H9 (cell line): ENCODE measurements at regions not wholly inside any gene's neighbourhood (a gene's known extent, or its start where the extent isn't known, plus 50 kb on each side); places are given as distances from the start of the nearest gene placed in this dataset.

Source experiments
- DNase-seq: peaks from one replicate; pipeline ENCODE4 v3.0.0-alpha.2; 2017
- H2AFZ ChIP-seq: one replicate; pipeline ENCODE4 v1.6.1; 2013; ENCODE audit warnings: mild to moderate bottlenecking, low read length, control low read depth, moderate library complexity
- H2AK5ac ChIP-seq: 2 replicates; pipeline ENCODE4 v1.6.1; 2013; ENCODE audit warnings: low read length, control low read depth, mixed read lengths; ENCODE audit not compliant: insufficient read length
- H2BK120ac ChIP-seq: one replicate; pipeline ENCODE4 v1.6.1; 2013; ENCODE audit warnings: low read depth, mild to moderate bottlenecking, low read length, control low read depth, inconsistent platforms; ENCODE audit not compliant: poor library complexity, severe bottlenecking
- H2BK12ac ChIP-seq: 2 replicates; pipeline ENCODE4 v1.6.1; 2013; ENCODE audit warnings: low read length, control low read depth, mixed read lengths, low read depth; ENCODE audit not compliant: insufficient read length
- H2BK15ac ChIP-seq: 2 replicates; pipeline ENCODE4 v1.6.1; 2013; ENCODE audit warnings: low read depth, low read length, control low read depth
- H2BK20ac ChIP-seq: one replicate; pipeline ENCODE4 v1.6.1; 2013; ENCODE audit warnings: low read depth, mild to moderate bottlenecking, low read length, control low read depth, inconsistent platforms; ENCODE audit not compliant: poor library complexity, severe bottlenecking
- H2BK5ac ChIP-seq: 2 replicates; pipeline ENCODE4 v1.6.1; 2013; ENCODE audit warnings: low read length, control low read depth, mixed read lengths; ENCODE audit not compliant: insufficient read length
- H3K14ac ChIP-seq: 2 replicates; pipeline ENCODE4 v1.6.1; 2013; ENCODE audit warnings: low read length, control low read depth; ENCODE audit not compliant: insufficient read depth
- H3K18ac ChIP-seq: 2 replicates; pipeline ENCODE4 v1.6.1; 2013; ENCODE audit warnings: low read depth, mild to moderate bottlenecking, mixed read lengths, low read length, control low read depth; ENCODE audit not compliant: insufficient read length
- H3K23ac ChIP-seq: 2 replicates; pipeline ENCODE4 v1.6.1; 2013; ENCODE audit warnings: low read length, control low read depth, mixed read lengths, low read depth; ENCODE audit not compliant: insufficient read length
- H3K23me2 ChIP-seq: 2 replicates; pipeline ENCODE4 v1.6.1; 2013; ENCODE audit warnings: low read depth, mild to moderate bottlenecking, mixed read lengths, low read length, control low read depth; ENCODE audit not compliant: insufficient read length, poor library complexity, severe bottlenecking
- H3K27ac ChIP-seq: 2 replicates; pipeline ENCODE4 v1.5.1; 2013; ENCODE audit warnings: low read length, control low read depth, mixed read lengths, low read depth; ENCODE audit not compliant: insufficient read length
- H3K27me3 ChIP-seq: 2 replicates; pipeline ENCODE4 v1.6.1; 2013; ENCODE audit warnings: low read length, control low read depth, inconsistent platforms; ENCODE audit not compliant: insufficient read depth
- H3K4ac ChIP-seq: 2 replicates; pipeline ENCODE4 v1.6.1; 2013; ENCODE audit warnings: low read depth, mild to moderate bottlenecking, control low read depth, inconsistent platforms, low read length, moderate library complexity
- H3K4me1 ChIP-seq: 2 replicates; pipeline ENCODE4 v1.6.1; 2013; ENCODE audit warnings: low read length, control low read depth, inconsistent platforms; ENCODE audit not compliant: insufficient read depth
- H3K4me2 ChIP-seq: 2 replicates; pipeline ENCODE4 v1.6.1; 2013; ENCODE audit warnings: low read length, control low read depth, mixed read lengths; ENCODE audit not compliant: insufficient read length, insufficient read depth
- H3K56ac ChIP-seq: 2 replicates; pipeline ENCODE4 v1.6.1; 2013; ENCODE audit warnings: low read depth, mild to moderate bottlenecking, mixed read lengths, low read length, control low read depth; ENCODE audit not compliant: insufficient read length
- H3K79me1 ChIP-seq: 2 replicates; pipeline ENCODE4 v1.6.1; 2013; ENCODE audit warnings: low read depth, mild to moderate bottlenecking, moderate library complexity, low read length, control low read depth, inconsistent platforms; ENCODE audit not compliant: insufficient read depth, poor library complexity, severe bottlenecking
- H3K79me2 ChIP-seq: 2 replicates; pipeline ENCODE4 v1.6.1; 2013; ENCODE audit warnings: low read length, control low read depth, inconsistent platforms; ENCODE audit not compliant: insufficient read depth
- H3K9ac ChIP-seq: 2 replicates; pipeline ENCODE4 v1.6.1; 2013; ENCODE audit warnings: low read length, control low read depth, mixed read lengths; ENCODE audit not compliant: insufficient read length; ENCODE audit errors: extremely low read depth
- H3K9me3 ChIP-seq: one replicate; pipeline ENCODE4 v1.6.1; 2013; ENCODE audit warnings: low read depth, low read length, inconsistent platforms; ENCODE audit not compliant: control insufficient read depth
- H3T11ph ChIP-seq: one replicate; pipeline ENCODE4 v1.6.1; 2013; ENCODE audit warnings: mild to moderate bottlenecking, low read length, control low read depth, inconsistent platforms
- H4K20me1 ChIP-seq: one replicate; pipeline ENCODE4 v1.6.1; 2013; ENCODE audit not compliant: control insufficient read depth, insufficient read length, insufficient read depth
- H4K5ac ChIP-seq: 2 replicates; pipeline ENCODE4 v1.6.1; 2013; ENCODE audit warnings: low read depth, mild to moderate bottlenecking, mixed read lengths, low read length, control low read depth; ENCODE audit not compliant: insufficient read length
- H4K8ac ChIP-seq: replicated peaks from 2 replicates; pipeline ENCODE4 v1.6.1; 2013; ENCODE audit warnings: low read length, control low read depth, mixed read lengths, low read depth; ENCODE audit not compliant: insufficient read length
- H4K91ac ChIP-seq: 2 replicates; pipeline ENCODE4 v1.6.1; 2013; ENCODE audit warnings: low read depth, mild to moderate bottlenecking, moderate library complexity, mixed read lengths, low read length, control low read depth; ENCODE audit not compliant: insufficient read length
- H3K27ac Mint-ChIP-seq, 3 experiments: 2 replicates in 2 of 3; 3 replicates in 1 of 3; pipeline ENCODE4 v1.8.0; 2020 to 2021; ENCODE audit warnings: mixed read lengths in 3 of 3, mild to moderate bottlenecking in 1 of 3, moderate library complexity in 1 of 3
- H3K27me3 Mint-ChIP-seq: 2 replicates; pipeline ENCODE4 v1.8.0; 2021; ENCODE audit warnings: low read depth, mild to moderate bottlenecking, moderate library complexity, mixed read lengths
- H3K36me3 Mint-ChIP-seq, 3 experiments: 2 replicates in 2 of 3; 3 replicates in 1 of 3; pipeline ENCODE4 v1.8.0; 2020 to 2021; ENCODE audit warnings: low read depth in 3 of 3, mixed read lengths in 3 of 3; ENCODE audit not compliant: insufficient read depth in 1 of 3
- H3K4me1 Mint-ChIP-seq, 2 experiments: 2 replicates each; pipeline ENCODE4 v1.8.0; 2020; ENCODE audit warnings: mixed read lengths in 2 of 2
- H3K4me3 Mint-ChIP-seq, 2 experiments: 2 replicates in 1 of 2; 3 replicates in 1 of 2; pipeline ENCODE4 v1.8.0; 2020 to 2021; ENCODE audit warnings: mild to moderate bottlenecking in 2 of 2, mixed read lengths in 2 of 2, moderate library complexity in 1 of 2
- H3K9me3 Mint-ChIP-seq, 2 experiments: 2 replicates in 1 of 2; 3 replicates in 1 of 2; pipeline ENCODE4 v1.8.0; 2020; ENCODE audit warnings: mild to moderate bottlenecking in 2 of 2, mixed read lengths in 2 of 2, moderate library complexity in 1 of 2
- CTCF ChIP-seq: fragments of 200-600 bp; sonication (generic); conservative IDR thresholded peaks from 3 replicates; pipeline ENCODE4 v1.8.0; 2021; ENCODE audit warnings: antibody characterized with exemption, mild to moderate bottlenecking
- WGBS: extraction: QIAGEN DNeasy Blood & Tissue Kit; methylation state at CpG from one replicate; pipeline ENCODE4 v1.1.7; 2013; ENCODE audit warnings: missing lambda C conversion rate, low lambda C conversion rate, mixed read lengths; ENCODE audit not compliant: insufficient read length; ENCODE audit errors: extremely low coverage; 5-methylcytosine and 5-hydroxymethylcytosine counted together

GRCh38 chr3:137582484-137582883, 181.6 kb upstream of the SOX14 start:
- Histone ChIP-seq H3K9me3 (no peaks in the 10 kb centered on the region), H2AK5ac (no peak overlapping the region), H2BK120ac (no peak overlapping the region), H3K79me2 (no peaks in the 10 kb centered on the region), H2BK15ac (no peak overlapping the region), H3K14ac (no peak overlapping the region), H4K8ac (no peak overlapping the region), H2AFZ (no peak overlapping the region), H3K4me1 (no peaks in the 10 kb centered on the region), H4K20me1 (no peaks in the 10 kb centered on the region), H3K4me2 (no peak overlapping the region), H3K23ac (no peak overlapping the region), H3T11ph (no peak overlapping the region), H3K23me2 (no peaks in the 10 kb centered on the region), H3K18ac (no peak overlapping the region), H2BK20ac (no peak overlapping the region), H2BK12ac (no peak overlapping the region), H3K27ac (no peak overlapping the region), H3K56ac (no peak overlapping the region), H3K4ac (no peak overlapping the region), H3K9ac (no peak overlapping the region), H2BK5ac (no peak overlapping the region), H4K5ac (no peak overlapping the region), H3K27me3 (no peaks in the 10 kb centered on the region), H4K91ac (no peak overlapping the region), H3K79me1 (no peaks in the 10 kb centered on the region)
- Mint-ChIP-seq H3K4me1 (peaks cover 30 to 41% of the 10 kb centered on the region in 2 experiments), H3K4me3 (no peak overlapping the region; a peak in 2 of 5 replicates), H3K27me3 (peaks cover 4% of the 10 kb centered on the region), H3K9me3 (peaks cover 31 to 36% of the 10 kb centered on the region in 2 experiments), H3K36me3 (peaks cover 18 to 36% (median 34%) of the 10 kb centered on the region in 3 experiments), H3K27ac (no peak overlapping the region; a peak in 1 of 7 replicates)
- no peak for TF ChIP-seq CTCF
- DNase-seq, result peak; percentile 62
- no CpG with 5 or more reads among the region's 1 CpG for WGBS
